ENCODE measurements at regions not wholly inside any gene's neighbourhood (a gene's known extent, or its start where the extent isn't known, plus 50 kb on each side); places are given as distances from the start of the nearest gene placed in this dataset.

GRCh38 chr3:182729903-182730674 lies 63.2 kb upstream of the ATP11B start:
- Histone ChIP-seq H3K27ac (ENCODE audit: low read length in 2 of 2) (peak overlapping the region in 1 of 2 donors; percentile 2), H3K4me1 (ENCODE audit: control insufficient read depth in 2 of 2, insufficient read depth in 2 of 2, low read length in 2 of 2) (peaks cover 9 to 16% of the 10 kb centered on the region in 2 donors), H2AFZ (ENCODE audit: insufficient read depth, low read depth, low read length, poor library complexity, severe bottlenecking) (peak overlapping the region; percentile 40), H3K27me3 (replicated peaks in 1 of 4; ENCODE audit: control extremely low read depth in 1 of 4, control insufficient read depth in 3 of 4, insufficient read depth in 4 of 4, low read length in 3 of 4) (no peaks in the 10 kb centered on the region), H3K9ac (ENCODE audit: low read length) (peak overlapping the region; percentile 56), H3K4me2 (replicated peaks; ENCODE audit: low read depth, low read length, poor library complexity, severe bottlenecking) (peak overlapping the region; percentile 42), H3K36me3 (replicated peaks in 1 of 2; ENCODE audit: control extremely low read depth in 1 of 2, control insufficient read depth in 1 of 2, extremely low read depth in 1 of 2, insufficient read depth in 2 of 2, low read length in 1 of 2) (no peaks in the 10 kb centered on the region), H3K4me3 (ENCODE audit: control extremely low read depth in 1 of 5, extremely low read depth in 1 of 5, insufficient read depth in 1 of 5, low read depth in 2 of 5, low read length in 4 of 5) (peak overlapping the region in 4 of 5 experiments; percentile 18 to 50 (median 37)), H3K79me2 (ENCODE audit: control insufficient read depth, insufficient read depth, low read length) (no peaks in the 10 kb centered on the region), H3K9me3 (ENCODE audit: control extremely low read depth in 1 of 3, control insufficient read depth in 2 of 3, insufficient read depth in 1 of 3, low read length in 2 of 3) (no peaks in the 10 kb centered on the region), H4K20me1 (ENCODE audit: control insufficient read depth, insufficient read depth, low read length, poor library complexity, severe bottlenecking) (no peaks in the 10 kb centered on the region)
- intact Hi-C loops (cut with micrococcal nuclease): no loop called here
- ChIA-PET POLR2A (no interaction called here), CTCF (interaction anchor here (0.7 to 2.3 kb wide), 3 partner anchors 15 to 88 kb away, joined by 3 to 17 read pairs (median 3); no protein-coding TSS in a partner anchor)
- H3K4me1 Mint-ChIP-seq: peaks cover 16% of the 10 kb centered on the region
- no peaks in the 10 kb centered on the region for H3K9me3 Mint-ChIP-seq (ENCODE audit: insufficient read depth)
- no peak for TF ChIP-seq CTCF (IDR thresholded peaks at IDR 0.05)
- no peak for TF ChIP-seq EZH2 (IDR thresholded peaks at IDR 0.05; ENCODE audit: borderline replicate concordance, insufficient read depth, low read depth, low read length, poor library complexity, severe bottlenecking)
- peak; percentile 62 for ATAC-seq (ENCODE audit: low read depth)
- peak; percentile 70 for DNase-seq
- H3K27me3 Mint-ChIP-seq: no peaks in the 10 kb centered on the region
- H3K4me3 Mint-ChIP-seq: peak overlapping the region; percentile 84
- H3K27ac Mint-ChIP-seq: peak overlapping the region; percentile 85
- WGBS (ENCODE audit: insufficient coverage): 60% methylated on average over 7 of the region's 19 CpGs

- H3K4me1 ChIP-seq (ENCODE audit: control insufficient read depth in 2 of 2, insufficient read depth in 2 of 2, low read length in 2 of 2): peaks cover 9 to 16% of the 10 kb centered on the region in 2 donors
- no peaks in the 10 kb centered on the region for H3K9me3 ChIP-seq (ENCODE audit: control extremely low read depth in 1 of 3, control insufficient read depth in 2 of 3, insufficient read depth in 1 of 3, low read length in 2 of 3)
- H2AFZ ChIP-seq (ENCODE audit: insufficient read depth, low read depth, low read length, poor library complexity, severe bottlenecking): peak overlapping the region; percentile 40
- Mint-ChIP-seq H3K4me3 (peak overlapping the region; percentile 84), H3K27me3 (no peaks in the 10 kb centered on the region), H3K27ac (peak overlapping the region; percentile 85), H3K9me3 (ENCODE audit: insufficient read depth) (no peaks in the 10 kb centered on the region), H3K4me1 (peaks cover 16% of the 10 kb centered on the region)
- no peaks in the 10 kb centered on the region for H3K79me2 ChIP-seq (ENCODE audit: control insufficient read depth, insufficient read depth, low read length)
- WGBS (ENCODE audit: insufficient coverage): no CpG with 5 or more reads among the region's 1 CpG
- no peaks in the 10 kb centered on the region for H3K27me3 ChIP-seq (replicated peaks in 1 of 4; ENCODE audit: control extremely low read depth in 1 of 4, control insufficient read depth in 3 of 4, insufficient read depth in 4 of 4, low read length in 3 of 4)
- DNase-seq (no peak), ATAC-seq (ENCODE audit: low read depth) (no peak)
- H3K4me3 ChIP-seq (ENCODE audit: control extremely low read depth in 1 of 5, extremely low read depth in 1 of 5, insufficient read depth in 1 of 5, low read depth in 2 of 5, low read length in 4 of 5): peak overlapping the region in 4 of 5 experiments; percentile 18 to 50 (median 37)
- CTCF ChIA-PET: interaction anchor here (0.7 to 2.3 kb wide), 2 partner anchors 15 to 87 kb away, joined by 3 to 17 read pairs; no protein-coding TSS in a partner anchor
- intact Hi-C loops (cut with micrococcal nuclease): no loop called here
- peak overlapping the region in 1 of 2 donors; percentile 2 for H3K27ac ChIP-seq (ENCODE audit: low read length in 2 of 2)
- peak overlapping the region; percentile 56 for H3K9ac ChIP-seq (ENCODE audit: low read length)
- POLR2A ChIA-PET: no interaction called here
- TF ChIP-seq CTCF (IDR thresholded peaks at IDR 0.05) (no peak), EZH2 (IDR thresholded peaks at IDR 0.05; ENCODE audit: borderline replicate concordance, insufficient read depth, low read depth, low read length, poor library complexity, severe bottlenecking) (no peak)
- no peaks in the 10 kb centered on the region for H3K36me3 ChIP-seq (replicated peaks in 1 of 2; ENCODE audit: control extremely low read depth in 1 of 2, control insufficient read depth in 1 of 2, extremely low read depth in 1 of 2, insufficient read depth in 2 of 2, low read length in 1 of 2)
- no peaks in the 10 kb centered on the region for H4K20me1 ChIP-seq (ENCODE audit: control insufficient read depth, insufficient read depth, low read length, poor library complexity, severe bottlenecking)
- peak overlapping the region; percentile 42 for H3K4me2 ChIP-seq (replicated peaks; ENCODE audit: low read depth, low read length, poor library complexity, severe bottlenecking)
Measured at GRCh38 chr3:182730675-182731042, 62.6 kb upstream of the ATP11B start.
